K562 (cell line): ENCODE measurements at regions not wholly inside any gene's neighbourhood (a gene's known extent, or its start where the extent isn't known, plus 50 kb on each side); places are given as distances from the start of the nearest gene placed in this dataset.

Source experiments
- ATAC-seq: fragments of 200-7000 bp; cut with Tn5 transposase; 3 replicates; pipeline ENCODE4 v1.9.1; 2020; ENCODE audit warnings: moderate library complexity
- BruUV-seq: library from RNA; stranded (reverse); fragments of 400-500 nt; replicated peaks from 2 replicates; lab custom pipeline; 2021; lab: Mats Ljungman, UMichigan
- CTCF ChIA-PET: fragments of 300-600 bp; formaldehyde crosslinking; extraction: SDS; loops from one replicate; lab custom pipeline; 2021; ENCODE audit warnings: low intra/inter-chr PET ratio; lab: Yijun Ruan, JAX
- POLR2A ChIA-PET: fragments of 300-600, 350-650 bp; sonication (Branson Sonifier 250); formaldehyde crosslinking; extraction: SDS; loops from one replicate; lab custom pipeline; 2021; ENCODE audit warnings: antibody characterized with exemption, inconsistent platforms; lab: Yijun Ruan, JAX
- DNase-seq, 4 experiments: peaks; one replicate each; pipeline versions ENCODE4 v3.0.0 to v3.0.0-alpha.2; 2011 to 2018; ENCODE audit warnings: low spot score in 3 of 4, mixed read lengths in 3 of 4; ENCODE audit errors: extremely low read depth in 1 of 4
- FAIRE-seq: peaks from 2 replicates; lab custom pipeline; 2011; peaks lifted over from hg19 to GRCh38; lab: Jason Lieb, UNC
- H2AFZ ChIP-seq: 2 replicates; pipeline ENCODE4 v1.6.0; 2011; ENCODE audit warnings: low read depth, low read length, control low read depth, inconsistent platforms
- H3K27ac ChIP-seq: fragments of 200-600 bp; 3 replicates; pipeline ENCODE4 v1.8.0; 2011; ENCODE audit warnings: low read depth, mild to moderate bottlenecking, control low read depth, inconsistent platforms, low read length, moderate library complexity, mixed read lengths; ENCODE audit errors: extremely low read depth
- H3K27me3 ChIP-seq, 2 experiments: fragments of 300-600 bp in 1 of 2; 2 replicates in 1 of 2; 3 replicates in 1 of 2; pipeline versions ENCODE4 v1.6.0 to v1.8.0; 2011; ENCODE audit warnings: inconsistent platforms in 2 of 2, low read length in 2 of 2, mild to moderate bottlenecking in 1 of 2, mixed read lengths in 1 of 2, moderate library complexity in 1 of 2; ENCODE audit not compliant: control insufficient read depth in 2 of 2, insufficient read depth in 2 of 2
- H3K36me3 ChIP-seq: fragments of 300-600 bp; 3 replicates; pipeline ENCODE4 v1.8.0; 2011; ENCODE audit warnings: mild to moderate bottlenecking, low read length, inconsistent platforms; ENCODE audit not compliant: control insufficient read depth, insufficient read depth
- H3K4me1 ChIP-seq, 2 experiments: fragments of 200-600 bp in 1 of 2; replicated peaks in 1 of 2; 2 replicates in 1 of 2; 3 replicates in 1 of 2; pipeline versions ENCODE4 v1.5.1 to v1.8.0; 2011; ENCODE audit warnings: inconsistent platforms in 2 of 2, low read length in 2 of 2, mild to moderate bottlenecking in 1 of 2, mixed read lengths in 1 of 2, moderate library complexity in 1 of 2; ENCODE audit not compliant: control insufficient read depth in 2 of 2, insufficient read depth in 2 of 2
- H3K4me2 ChIP-seq: 2 replicates; pipeline ENCODE4 v1.6.1; 2011; ENCODE audit warnings: low read length, control low read depth, inconsistent platforms, mixed read lengths; ENCODE audit not compliant: insufficient read depth
- H3K4me3 ChIP-seq: fragments of 200-600 bp; sonication (generic), shearing (Covaris generic); 2 replicates; pipeline ENCODE4 v1.5.1; 2016; ENCODE audit warnings: control low read depth, inconsistent platforms
- H3K79me2 ChIP-seq: fragments of 200-600 bp; 3 replicates; pipeline ENCODE4 v1.8.0; 2011; ENCODE audit warnings: low read length, inconsistent platforms; ENCODE audit not compliant: control insufficient read depth, insufficient read depth
- H3K9ac ChIP-seq, 2 experiments: 2 replicates each; pipeline versions ENCODE4 v1.6.0 to v1.6.1; 2011; ENCODE audit warnings: low read depth in 2 of 2, low read length in 2 of 2, control low read depth in 1 of 2, inconsistent platforms in 1 of 2, mild to moderate bottlenecking in 1 of 2, mixed read lengths in 1 of 2; ENCODE audit not compliant: insufficient read depth in 1 of 2
- H3K9me1 ChIP-seq: one replicate; pipeline ENCODE4 v1.6.0; 2011; ENCODE audit warnings: inconsistent platforms, mild to moderate bottlenecking, low read length, moderate library complexity; ENCODE audit not compliant: control insufficient read depth, insufficient read depth
- H3K9me3 ChIP-seq: replicated peaks from 2 replicates; pipeline ENCODE4 v1.5.1; 2011; ENCODE audit warnings: low read depth, low read length, inconsistent platforms; ENCODE audit not compliant: control insufficient read depth, insufficient read depth
- H4K20me1 ChIP-seq: replicated peaks from 2 replicates; pipeline ENCODE4 v1.6.1; 2011; ENCODE audit warnings: low read length, inconsistent platforms, mixed read lengths; ENCODE audit not compliant: control insufficient read depth, insufficient read depth
- CBX1 ChIP-seq: sonication (generic); IDR thresholded peaks from 2 replicates; pipeline ENCODE4 v1.6.1; 2016; ENCODE audit warnings: antibody characterized with exemption, low read depth, mild to moderate bottlenecking
- MCM3 ChIP-seq: fragments of 450-650 bp; IDR thresholded peaks from 2 replicates; pipeline ENCODE4 v1.6.1; 2016
- MTA2 ChIP-seq: fragments of 450-650 bp; IDR thresholded peaks from 2 replicates; pipeline ENCODE4 v1.6.1; 2016; ENCODE audit warnings: low read depth
- POLR2B ChIP-seq: fragments of 450-650 bp; IDR thresholded peaks from 2 replicates; pipeline ENCODE4 v1.6.1; 2018; ENCODE audit warnings: low read depth; ENCODE audit not compliant: partially characterized antibody
- POLR3A ChIP-seq: IDR thresholded peaks from 2 replicates; pipeline ENCODE4 v1.6.1; 2011; ENCODE audit warnings: borderline replicate concordance, mild to moderate bottlenecking, moderate library complexity; ENCODE audit not compliant: insufficient read length, insufficient read depth; ENCODE audit errors: extremely low read depth
- PTTG1 ChIP-seq: fragments of 450-650 bp; IDR thresholded peaks from 2 replicates; pipeline ENCODE4 v1.6.1; 2016; ENCODE audit warnings: low read depth, mild to moderate bottlenecking, missing genetic modification characterization, missing compliant biosample characterization
- PURB ChIP-seq: sonication (generic); formaldehyde crosslinking; IDR thresholded peaks from 2 replicates; pipeline ENCODE4 v1.9.0; 2021; ENCODE audit warnings: low read depth, mild to moderate bottlenecking, missing genetic modification reagents
- RBM15 ChIP-seq: fragments of 200-400 bp; formaldehyde crosslinking; IDR thresholded peaks from 2 replicates; pipeline ENCODE4 v1.6.1; 2018; ENCODE audit warnings: mild to moderate bottlenecking, low read length, moderate library complexity; ENCODE audit not compliant: insufficient read depth
- RBM34 ChIP-seq: fragments of 200-400 bp; formaldehyde crosslinking; IDR thresholded peaks from 2 replicates; pipeline ENCODE4 v1.6.1; 2018; ENCODE audit warnings: low read length, borderline replicate concordance; ENCODE audit not compliant: insufficient read depth
- SRSF3 ChIP-seq: fragments of 200-400 bp; formaldehyde crosslinking; IDR thresholded peaks from 2 replicates; pipeline ENCODE4 v1.6.1; 2016; ENCODE audit warnings: mild to moderate bottlenecking, low read length, moderate library complexity; ENCODE audit not compliant: insufficient read depth
- TBP ChIP-seq: optimal IDR thresholded peaks from 2 replicates; pipeline ENCODE3; 2011; ENCODE audit warnings: low read depth, low read length, improper control_type of control experiment
- YBX1 ChIP-seq: fragments of 450-650 bp; IDR thresholded peaks from 2 replicates; pipeline ENCODE4 v1.7.1; 2016; ENCODE audit warnings: mild to moderate bottlenecking
- ZFP30 ChIP-seq: fragments of 250-450 bp; sonication (Bioruptor Pico); IDR thresholded peaks from 2 replicates; pipeline ENCODE4 v1.8.0; 2022; ENCODE audit warnings: moderate library complexity, mild to moderate bottlenecking, inconsistent platforms, borderline replicate concordance
- ZNF445 ChIP-seq: fragments of 250-450 bp; sonication (Bioruptor Pico); IDR thresholded peaks from 2 replicates; pipeline ENCODE4 v1.4.0; 2020; ENCODE audit warnings: low read depth, mild to moderate bottlenecking, moderate library complexity
- ZNF766 ChIP-seq: fragments of 200-800 bp; sonication (Bioruptor generic); conservative IDR thresholded peaks from 2 replicates; pipeline ENCODE4 v1.6.1; 2016; ENCODE audit warnings: missing genetic modification characterization, missing compliant biosample characterization
- ZNF780A ChIP-seq: fragments of 250-450 bp; sonication (Bioruptor Pico); IDR thresholded peaks from 2 replicates; pipeline ENCODE4 v1.5.0; 2021; ENCODE audit warnings: mild to moderate bottlenecking
- WGBS: fragments of 100-300 bp; shearing (Covaris generic); methylation state at CpG from one replicate; pipeline ENCODE4 v1.1.6; 2016; ENCODE audit warnings: low coverage, mixed read lengths; ENCODE audit not compliant: insufficient coverage; ENCODE audit errors: missing lambda C conversion rate; 5-methylcytosine and 5-hydroxymethylcytosine counted together
- in situ Hi-C: fragments of 300-500 bp; cut with MboI; formaldehyde crosslinking; loops from 4 replicates; pipeline ENCODE4 v1.15.0; 2018; ENCODE audit warnings: inconsistent platforms, mixed read lengths
- intact Hi-C: fragments of 100-400 bp; cut with micrococcal nuclease; formaldehyde crosslinking; loops from 2 replicates; pipeline ENCODE4 v1.14.2; 2022
- TF ChIP-seq, protein P1 (sequence below): sonication (generic); formaldehyde crosslinking; IDR thresholded peaks from 2 replicates; pipeline ENCODE4 v1.8.0; 2022; ENCODE audit warnings: mild to moderate bottlenecking, missing genetic modification reagents
- TF ChIP-seq, protein P2 (sequence below): fragments of 250-450 bp; sonication (Bioruptor Pico); IDR thresholded peaks from 2 replicates; pipeline ENCODE4 v1.5.1; 2021; ENCODE audit warnings: mild to moderate bottlenecking

GRCh38 chr18:78696698-78697435 lies 282.8 kb upstream of the SALL3 start:
- Histone ChIP-seq H3K27ac (no peak overlapping the region), H4K20me1 (no peaks in the 10 kb centered on the region; the same call in 1 of the 2 replicates), H3K9ac (no peak overlapping the region), H3K4me1 (no peaks in the 10 kb centered on the region), H3K4me3 (no peak overlapping the region), H3K27me3 (peaks cover 0 to 11% of the 10 kb centered on the region in 2 experiments; a peak in 3 of 5 replicates), H3K36me3 (no peaks in the 10 kb centered on the region), H3K79me2 (no peaks in the 10 kb centered on the region), H3K9me1 (no peaks in the 10 kb centered on the region), H3K4me2 (no peak overlapping the region), H3K9me3 (no peaks in the 10 kb centered on the region), H2AFZ (no peak overlapping the region)
- intact Hi-C loops (no loop called here), in situ Hi-C loops (no loop called here)
- ChIA-PET CTCF (no interaction called here), POLR2A (no interaction called here)
- no TSS peak for BruUV-seq
- 0% methylated on average over 17 of the region's 21 CpGs for WGBS
- FAIRE-seq (no peak), DNase-seq (no peak), ATAC-seq (no peak)
- TF ChIP-seq, protein P1, sequence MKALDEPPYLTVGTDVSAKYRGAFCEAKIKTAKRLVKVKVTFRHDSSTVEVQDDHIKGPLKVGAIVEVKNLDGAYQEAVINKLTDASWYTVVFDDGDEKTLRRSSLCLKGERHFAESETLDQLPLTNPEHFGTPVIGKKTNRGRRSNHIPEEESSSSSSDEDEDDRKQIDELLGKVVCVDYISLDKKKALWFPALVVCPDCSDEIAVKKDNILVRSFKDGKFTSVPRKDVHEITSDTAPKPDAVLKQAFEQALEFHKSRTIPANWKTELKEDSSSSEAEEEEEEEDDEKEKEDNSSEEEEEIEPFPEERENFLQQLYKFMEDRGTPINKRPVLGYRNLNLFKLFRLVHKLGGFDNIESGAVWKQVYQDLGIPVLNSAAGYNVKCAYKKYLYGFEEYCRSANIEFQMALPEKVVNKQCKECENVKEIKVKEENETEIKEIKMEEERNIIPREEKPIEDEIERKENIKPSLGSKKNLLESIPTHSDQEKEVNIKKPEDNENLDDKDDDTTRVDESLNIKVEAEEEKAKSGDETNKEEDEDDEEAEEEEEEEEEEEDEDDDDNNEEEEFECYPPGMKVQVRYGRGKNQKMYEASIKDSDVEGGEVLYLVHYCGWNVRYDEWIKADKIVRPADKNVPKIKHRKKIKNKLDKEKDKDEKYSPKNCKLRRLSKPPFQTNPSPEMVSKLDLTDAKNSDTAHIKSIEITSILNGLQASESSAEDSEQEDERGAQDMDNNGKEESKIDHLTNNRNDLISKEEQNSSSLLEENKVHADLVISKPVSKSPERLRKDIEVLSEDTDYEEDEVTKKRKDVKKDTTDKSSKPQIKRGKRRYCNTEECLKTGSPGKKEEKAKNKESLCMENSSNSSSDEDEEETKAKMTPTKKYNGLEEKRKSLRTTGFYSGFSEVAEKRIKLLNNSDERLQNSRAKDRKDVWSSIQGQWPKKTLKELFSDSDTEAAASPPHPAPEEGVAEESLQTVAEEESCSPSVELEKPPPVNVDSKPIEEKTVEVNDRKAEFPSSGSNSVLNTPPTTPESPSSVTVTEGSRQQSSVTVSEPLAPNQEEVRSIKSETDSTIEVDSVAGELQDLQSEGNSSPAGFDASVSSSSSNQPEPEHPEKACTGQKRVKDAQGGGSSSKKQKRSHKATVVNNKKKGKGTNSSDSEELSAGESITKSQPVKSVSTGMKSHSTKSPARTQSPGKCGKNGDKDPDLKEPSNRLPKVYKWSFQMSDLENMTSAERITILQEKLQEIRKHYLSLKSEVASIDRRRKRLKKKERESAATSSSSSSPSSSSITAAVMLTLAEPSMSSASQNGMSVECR (CRISPR knock-in tag): no peak
- TF ChIP-seq, protein P2, sequence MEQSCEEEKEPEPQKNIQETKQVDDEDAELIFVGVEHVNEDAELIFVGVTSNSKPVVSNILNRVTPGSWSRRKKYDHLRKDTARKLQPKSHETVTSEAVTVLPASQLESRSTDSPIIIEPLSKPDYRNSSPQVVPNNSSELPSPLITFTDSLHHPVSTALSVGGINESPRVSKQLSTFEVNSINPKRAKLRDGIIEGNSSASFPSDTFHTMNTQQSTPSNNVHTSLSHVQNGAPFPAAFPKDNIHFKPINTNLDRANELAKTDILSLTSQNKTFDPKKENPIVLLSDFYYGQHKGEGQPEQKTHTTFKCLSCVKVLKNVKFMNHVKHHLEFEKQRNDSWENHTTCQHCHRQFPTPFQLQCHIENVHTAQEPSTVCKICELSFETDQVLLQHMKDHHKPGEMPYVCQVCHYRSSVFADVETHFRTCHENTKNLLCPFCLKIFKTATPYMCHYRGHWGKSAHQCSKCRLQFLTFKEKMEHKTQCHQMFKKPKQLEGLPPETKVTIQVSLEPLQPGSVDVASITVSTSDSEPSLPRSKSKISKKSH (CRISPR knock-in tag): no peak
- TF ChIP-seq ZFP30 (no peak), PURB (no peak), POLR3A (no peak), RBM15 (no peak), TBP (no peak), ZNF445 (CRISPR knock-in tag) (no peak), PTTG1 (no peak), SRSF3 (no peak), RBM34 (no peak), MTA2 (no peak), CBX1 (no peak), YBX1 (no peak), POLR2B (no peak), ZNF766 (CRISPR knock-in tag) (no peak), MCM3 (no peak), ZNF780A (CRISPR knock-in tag) (no peak)
